HEK293T (cell line): ENCODE measurements at regions not wholly inside any gene's neighbourhood (a gene's known extent, or its start where the extent isn't known, plus 50 kb on each side); places are given as distances from the start of the nearest gene placed in this dataset.

Experiments
- ARNT ChIP-seq: fragments of 450-650 bp; IDR thresholded peaks from 2 replicates; pipeline ENCODE4 v1.6.1; 2017; ENCODE audit warnings: mild to moderate bottlenecking
- BHLHE40 ChIP-seq: fragments of 450-650 bp; IDR thresholded peaks from 2 replicates; pipeline ENCODE4 v1.6.1; 2016; ENCODE audit warnings: mild to moderate bottlenecking, moderate library complexity, borderline replicate concordance
- CTBP1 ChIP-seq: fragments of 450-650 bp; IDR thresholded peaks from 2 replicates; pipeline ENCODE4 v1.6.1; 2016; ENCODE audit warnings: borderline replicate concordance
- ELF4 ChIP-seq: fragments of 450-650 bp; IDR thresholded peaks from 2 replicates; pipeline ENCODE4 v1.6.1; 2017; ENCODE audit warnings: antibody characterized with exemption
- FOXA1 ChIP-seq: fragments of 450-650 bp; IDR thresholded peaks from 2 replicates; pipeline ENCODE4 v1.6.1; 2016; ENCODE audit warnings: mild to moderate bottlenecking
- FOXK2 ChIP-seq: fragments of 450-650 bp; IDR thresholded peaks from 2 replicates; pipeline ENCODE4 v1.6.1; 2016; ENCODE audit warnings: mild to moderate bottlenecking
- FOXM1 ChIP-seq: fragments of 450-650 bp; IDR thresholded peaks from 2 replicates; pipeline ENCODE4 v1.6.1; 2017; ENCODE audit warnings: mild to moderate bottlenecking, borderline replicate concordance
- HDGF ChIP-seq: fragments of 450-650 bp; IDR thresholded peaks from 2 replicates; pipeline ENCODE4 v1.6.1; 2017; ENCODE audit warnings: antibody characterized with exemption, borderline replicate concordance
- L3MBTL2 ChIP-seq: fragments of 450-650 bp; conservative IDR thresholded peaks from 2 replicates; pipeline ENCODE4 v1.6.1; 2016; ENCODE audit warnings: mild to moderate bottlenecking
- LEF1 ChIP-seq: fragments of 450-650 bp; IDR thresholded peaks from 2 replicates; pipeline ENCODE4 v1.6.1; 2017; ENCODE audit warnings: mild to moderate bottlenecking, borderline replicate concordance
- NFRKB ChIP-seq: fragments of 450-650 bp; IDR thresholded peaks from 2 replicates; pipeline ENCODE4 v1.6.1; 2016; ENCODE audit warnings: mild to moderate bottlenecking, moderate library complexity
- SP1 ChIP-seq: fragments of 450-650 bp; IDR thresholded peaks from 2 replicates; pipeline ENCODE4 v1.6.1; 2017
- ZNF384 ChIP-seq: fragments of 450-650 bp; IDR thresholded peaks from 2 replicates; pipeline ENCODE4 v1.6.1; 2016
- TF ChIP-seq, protein P1 (sequence below): fragments of 450-650 bp; IDR thresholded peaks from 2 replicates; pipeline ENCODE4 v1.6.1; 2016

DNA sequence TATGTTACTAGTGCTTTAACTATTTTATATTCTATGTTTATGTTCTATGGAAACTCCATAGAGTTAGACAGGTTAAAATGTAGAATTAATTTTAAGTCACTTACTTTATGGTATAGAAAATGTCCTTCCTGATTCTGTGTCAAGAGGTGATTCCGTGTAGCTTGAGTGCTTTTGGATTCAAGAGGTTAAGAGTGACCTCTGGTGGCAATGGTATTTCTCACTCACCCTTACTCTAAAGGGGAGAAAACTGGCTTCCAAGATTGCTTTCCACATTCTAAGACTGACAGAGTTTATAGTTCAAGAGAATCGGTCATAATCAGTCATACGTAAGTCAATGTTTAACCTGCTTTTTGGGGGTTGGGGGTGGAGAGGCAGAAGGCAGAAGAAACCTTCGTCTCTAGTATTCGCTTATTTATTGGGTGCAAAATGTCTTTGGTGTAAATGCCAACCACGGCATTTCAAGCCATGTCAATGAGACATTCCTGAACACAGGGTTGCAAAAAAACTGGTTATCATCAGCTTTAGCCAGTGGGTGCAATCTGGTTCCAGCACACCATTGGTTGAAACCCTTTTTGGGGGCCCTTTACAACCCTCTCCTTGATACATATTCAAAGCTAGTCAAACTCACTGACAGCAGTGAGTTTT lies 92.0 kb upstream of the VGLL3 start:
- TF ChIP-seq SP1 (no peak), NFRKB (no peak), BHLHE40 (no peak), FOXA1 (no peak), LEF1 (no peak), FOXK2 (no peak), ZNF384 (no peak), L3MBTL2 (no peak), ARNT (no peak), HDGF (no peak), ELF4 (no peak), FOXM1 (no peak), CTBP1 (no peak)
- TF ChIP-seq, protein P1, sequence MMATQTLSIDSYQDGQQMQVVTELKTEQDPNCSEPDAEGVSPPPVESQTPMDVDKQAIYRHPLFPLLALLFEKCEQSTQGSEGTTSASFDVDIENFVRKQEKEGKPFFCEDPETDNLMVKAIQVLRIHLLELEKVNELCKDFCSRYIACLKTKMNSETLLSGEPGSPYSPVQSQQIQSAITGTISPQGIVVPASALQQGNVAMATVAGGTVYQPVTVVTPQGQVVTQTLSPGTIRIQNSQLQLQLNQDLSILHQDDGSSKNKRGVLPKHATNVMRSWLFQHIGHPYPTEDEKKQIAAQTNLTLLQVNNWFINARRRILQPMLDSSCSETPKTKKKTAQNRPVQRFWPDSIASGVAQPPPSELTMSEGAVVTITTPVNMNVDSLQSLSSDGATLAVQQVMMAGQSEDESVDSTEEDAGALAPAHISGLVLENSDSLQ = no peak
